HG03469 (cell line): ENCODE measurements at regions not wholly inside any gene's neighbourhood (a gene's known extent, or its start where the extent isn't known, plus 50 kb on each side); places are given as distances from the start of the nearest gene placed in this dataset.
"Not testable (repeated sequence)": the region's sequence is repeated elsewhere in the genome, so short reads cannot be mapped to it uniquely, and the experiment has no call there.

Experiments
- ATAC-seq: cut with Tn5 transposase; IDR thresholded peaks from one replicate; pipeline ENCODE4 v1.9.1; 2021; ENCODE audit warnings: mild to moderate bottlenecking, moderate library complexity, moderate number of reproducible peaks; ENCODE audit not compliant: unreplicated experiment

- ATAC-seq = no peak
Observed at GRCh38 chr5:145467446-145467845, 367.7 kb downstream of the PRELID2 start.

- no peak for ATAC-seq
Observed at GRCh38 chr5:145466533-145466932, 368.6 kb downstream of the PRELID2 start.

- no peak for ATAC-seq
Observed at GRCh38 chr5:145465474-145466263, 369.5 kb downstream of the PRELID2 start.

- no peak for ATAC-seq
Observed at GRCh38 chr5:145464171-145464570, 371.0 kb downstream of the PRELID2 start.

GRCh38 chr5:145463634-145464033 is 371.5 kb downstream of the PRELID2 start:
- ATAC-seq = no peak

- no peak for ATAC-seq
Observed at GRCh38 chr5:145462525-145462924, 372.6 kb downstream of the PRELID2 start.

- no peak for ATAC-seq
Observed at GRCh38 chr5:145450286-145450885, 384.8 kb downstream of the PRELID2 start.

GRCh38 chr5:145449794-145450193 is 385.3 kb downstream of the PRELID2 start:
- no peak for ATAC-seq

- ATAC-seq = not testable (repeated sequence)
Observed at GRCh38 chr5:145446875-145447274, 388.3 kb downstream of the PRELID2 start.

GRCh38 chr5:145446412-145446811 is 388.7 kb downstream of the PRELID2 start:
- no peak for ATAC-seq

GRCh38 chr5:145445027-145445426 is 390.1 kb downstream of the PRELID2 start:
- ATAC-seq = no peak

GRCh38 chr5:145443964-145444363 is 391.2 kb downstream of the PRELID2 start:
- no peak for ATAC-seq

- no peak for ATAC-seq
Observed at GRCh38 chr5:145443366-145443765, 391.8 kb downstream of the PRELID2 start.

- ATAC-seq = not testable (repeated sequence)
Observed at GRCh38 chr5:145442661-145443060, 392.5 kb downstream of the PRELID2 start.

GRCh38 chr5:145441228-145441627 is 393.9 kb downstream of the PRELID2 start:
- ATAC-seq = no peak

GRCh38 chr5:145437627-145438026 is 397.5 kb downstream of the PRELID2 start:
- no peak for ATAC-seq

GRCh38 chr5:145433077-145433476 is 402.1 kb downstream of the PRELID2 start:
- ATAC-seq = no peak

- no peak for ATAC-seq
Observed at GRCh38 chr5:145429170-145429569, 406.0 kb downstream of the PRELID2 start.

- peak; percentile 71 for ATAC-seq
Observed at GRCh38 chr5:145408048-145408341, 427.1 kb downstream of the PRELID2 start.

- peak; percentile 18 for ATAC-seq
Observed at GRCh38 chr5:145407300-145408047, 427.7 kb downstream of the PRELID2 start.

- no peak for ATAC-seq
Observed at GRCh38 chr5:145403992-145404391, 431.1 kb downstream of the PRELID2 start.

GRCh38 chr5:145396888-145397287 is 438.3 kb downstream of the PRELID2 start:
- ATAC-seq = no peak
